NT2/D1 (cell line): ENCODE measurements at regions not wholly inside any gene's neighbourhood (a gene's known extent, or its start where the extent isn't known, plus 50 kb on each side); places are given as distances from the start of the nearest gene placed in this dataset.

Source experiments
- SUZ12 ChIP-seq: IDR thresholded peaks from 2 replicates; pipeline ENCODE4 v1.6.1; 2011; ENCODE audit not compliant: insufficient read length, insufficient read depth; ENCODE audit errors: extremely low read depth
- YY1 ChIP-seq: IDR thresholded peaks from 2 replicates; pipeline ENCODE4 v1.6.1; 2011; ENCODE audit not compliant: insufficient read length, insufficient read depth
- ZNF274 ChIP-seq: IDR thresholded peaks from 2 replicates; pipeline ENCODE4 v1.6.1; 2011; ENCODE audit warnings: mild to moderate bottlenecking, low read depth, low read length

DNA sequence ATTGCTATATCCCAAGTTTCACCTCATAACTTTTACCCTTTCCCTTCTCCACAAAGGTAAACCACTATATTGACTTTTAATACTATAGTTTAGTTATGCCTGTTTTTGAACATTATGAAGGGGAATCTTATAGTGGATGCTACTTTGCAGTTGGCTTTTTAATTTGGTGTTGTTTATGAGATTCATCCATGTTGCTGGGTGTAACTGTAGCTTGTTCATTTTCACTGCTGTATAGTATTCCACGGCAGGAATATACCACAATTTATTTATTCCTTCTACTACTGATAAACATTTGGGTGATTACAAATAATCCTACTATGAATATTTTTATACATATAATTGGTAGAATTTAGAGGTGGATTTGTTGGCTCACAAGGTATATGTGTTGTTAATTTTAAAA, 88.4 kb upstream of the NALF2 start:
- TF ChIP-seq ZNF274 (no peak), YY1 (no peak), SUZ12 (no peak)
